Right atrium auricular region (tissue), 2 donors: ENCODE measurements at regions not wholly inside any gene's neighbourhood (a gene's known extent, or its start where the extent isn't known, plus 50 kb on each side); places are given as distances from the start of the nearest gene placed in this dataset.

Source experiments
- DNase-seq: peaks from one replicate; pipeline ENCODE4 v3.0.0-alpha.2; 2019; ENCODE audit warnings: low spot score
- H3K27ac ChIP-seq, 2 donors: fragments of 200-600 bp; sonication (generic); 1 replicate in 1 of 2; 2 replicates in 1 of 2; pipeline ENCODE4 v1.5.1; 2016 to 2019
- H3K27me3 ChIP-seq, 2 donors: fragments of 200-600 bp; sonication (generic); one replicate each; pipeline versions ENCODE4 v1.5.1 to v1.6.0; 2017 to 2019
- H3K36me3 ChIP-seq: fragments of 200-600 bp; sonication (generic); one replicate; pipeline ENCODE4 v1.5.1; 2016
- H3K4me1 ChIP-seq, 2 donors: fragments of 200-600 bp; sonication (generic); one replicate each; pipeline versions ENCODE4 v1.5.1 to v1.6.0; 2017 to 2019
- H3K4me3 ChIP-seq, 2 donors: fragments of 200-600 bp; sonication (generic); 1 replicate in 1 of 2; 2 replicates in 1 of 2; pipeline ENCODE4 v1.5.1; 2017 to 2019; ENCODE audit warnings: mild to moderate bottlenecking in 1 of 2, moderate library complexity in 1 of 2
- H3K9me3 ChIP-seq, 2 donors: fragments of 200-600 bp; sonication (generic); one replicate each; pipeline ENCODE4 v1.5.1; 2019
- CTCF ChIP-seq, 2 donors: fragments of 200-600 bp; sonication (generic); IDR thresholded peaks; one replicate each; pipeline ENCODE4 v1.5.1; 2019; ENCODE audit warnings: antibody characterized with exemption in 2 of 2

- no peaks in the 10 kb centered on the region for H3K4me1 ChIP-seq
- no peak for DNase-seq
- no peak overlapping the region for H3K27ac ChIP-seq
- no peaks in the 10 kb centered on the region for H3K36me3 ChIP-seq
- no peaks in the 10 kb centered on the region for H3K27me3 ChIP-seq
- no peak overlapping the region for H3K4me3 ChIP-seq
- no peaks in the 10 kb centered on the region for H3K9me3 ChIP-seq
- no peak for TF ChIP-seq CTCF (IDR thresholded peaks at IDR 0.05)
These were observed 62.8 kb upstream of the PCDH9 start for GRCh38 chr13:67292886-67293285.

GRCh38 chr13:67285611-67286010 lies 55.5 kb upstream of the PCDH9 start:
- no peak overlapping the region for H3K27ac ChIP-seq
- no peak overlapping the region for H3K4me3 ChIP-seq
- no peaks in the 10 kb centered on the region for H3K4me1 ChIP-seq
- no peaks in the 10 kb centered on the region for H3K36me3 ChIP-seq
- no peaks in the 10 kb centered on the region for H3K27me3 ChIP-seq
- TF ChIP-seq CTCF (IDR thresholded peaks at IDR 0.05): no peak
- DNase-seq: no peak
- no peaks in the 10 kb centered on the region for H3K9me3 ChIP-seq

- Histone ChIP-seq H3K4me1 (no peaks in the 10 kb centered on the region), H3K36me3 (no peaks in the 10 kb centered on the region), H3K27me3 (no peaks in the 10 kb centered on the region), H3K27ac (no peak overlapping the region), H3K4me3 (no peak overlapping the region), H3K9me3 (no peaks in the 10 kb centered on the region)
- no peak for TF ChIP-seq CTCF (IDR thresholded peaks at IDR 0.05)
- no peak for DNase-seq
These were observed 53.5 kb upstream of the PCDH9 start for GRCh38 chr13:67283637-67284036.

- H3K4me3 ChIP-seq: no peak overlapping the region
- H3K27me3 ChIP-seq: no peaks in the 10 kb centered on the region
- DNase-seq: no peak
- H3K9me3 ChIP-seq: no peaks in the 10 kb centered on the region
- H3K36me3 ChIP-seq: no peaks in the 10 kb centered on the region
- H3K27ac ChIP-seq: no peak overlapping the region
- no peak for TF ChIP-seq CTCF (IDR thresholded peaks at IDR 0.05)
- H3K4me1 ChIP-seq: no peaks in the 10 kb centered on the region
These were observed 51.3 kb upstream of the PCDH9 start for GRCh38 chr13:67281466-67281865.
